Activated naive CD4-positive, alpha-beta T cell treated with anti-CD3 and anti-CD28 coated beads for 36 hours (primary cell): ENCODE measurements at regions not wholly inside any gene's neighbourhood (a gene's known extent, or its start where the extent isn't known, plus 50 kb on each side); places are given as distances from the start of the nearest gene placed in this dataset.

Experiments
- CTCF ChIA-PET: fragments of 350-600 bp; sonication (Branson Sonifier 250); formaldehyde crosslinking; loops from one replicate; lab custom pipeline; 2021; ENCODE audit warnings: antibody characterized with exemption; lab: Charles Lee
- DNase-seq: peaks from one replicate; pipeline ENCODE4 v3.0.0-alpha.2; 2020
- H3K27ac Mint-ChIP-seq: one replicate; pipeline ENCODE4 v1.8.0; 2021; ENCODE audit warnings: mild to moderate bottlenecking, mixed read lengths
- H3K27me3 Mint-ChIP-seq: one replicate; pipeline ENCODE4 v1.8.0; 2021; ENCODE audit warnings: low read depth, mixed read lengths
- H3K36me3 Mint-ChIP-seq: one replicate; pipeline ENCODE4 v1.8.0; 2021; ENCODE audit warnings: low read depth, mixed read lengths
- H3K4me1 Mint-ChIP-seq: one replicate; pipeline ENCODE4 v1.8.0; 2021; ENCODE audit warnings: low read depth, mixed read lengths
- H3K4me3 Mint-ChIP-seq: one replicate; pipeline ENCODE4 v1.8.0; 2021; ENCODE audit warnings: mild to moderate bottlenecking, moderate library complexity, mixed read lengths
- H3K9me3 Mint-ChIP-seq: one replicate; pipeline ENCODE4 v1.8.0; 2021; ENCODE audit warnings: mixed read lengths
- intact Hi-C: fragments of 100-400 bp; cut with micrococcal nuclease; formaldehyde crosslinking; loops from one replicate; pipeline ENCODE4 v1.15.1; 2023

GRCh38 chr1:239909898-239910297 is 181.8 kb upstream of the FMN2 start:
- no peak overlapping the region for H3K4me3 Mint-ChIP-seq
- no peak for DNase-seq
- no peaks in the 10 kb centered on the region for H3K36me3 Mint-ChIP-seq
- H3K27ac Mint-ChIP-seq, result no peak overlapping the region
- H3K27me3 Mint-ChIP-seq, result peaks cover 3% of the 10 kb centered on the region
- CTCF ChIA-PET, result no interaction called here
- intact Hi-C loops, result no loop called here
- H3K9me3 Mint-ChIP-seq, result no peaks in the 10 kb centered on the region
- H3K4me1 Mint-ChIP-seq, result no peaks in the 10 kb centered on the region

- intact Hi-C loops, result no loop called here
Measured at GRCh38 chr1:239912471-239912870, 179.2 kb upstream of the FMN2 start.

GRCh38 chr1:239913141-239913585 is 178.5 kb upstream of the FMN2 start:
- intact Hi-C loops, result no loop called here
- Mint-ChIP-seq H3K4me3 (no peak overlapping the region), H3K36me3 (no peaks in the 10 kb centered on the region), H3K4me1 (no peaks in the 10 kb centered on the region), H3K9me3 (no peaks in the 10 kb centered on the region), H3K27ac (no peak overlapping the region), H3K27me3 (peaks cover 11% of the 10 kb centered on the region)
- CTCF ChIA-PET, result no interaction called here
- DNase-seq, result no peak

More at GRCh38 chr1:239912471-239912870, 179.2 kb upstream of the FMN2 start:
- Mint-ChIP-seq H3K9me3 (no peaks in the 10 kb centered on the region), H3K27me3 (peaks cover 11% of the 10 kb centered on the region), H3K4me1 (no peaks in the 10 kb centered on the region), H3K4me3 (no peak overlapping the region), H3K36me3 (no peaks in the 10 kb centered on the region), H3K27ac (no peak overlapping the region)
- CTCF ChIA-PET, result no interaction called here
- DNase-seq, result no peak

GRCh38 chr1:239914751-239915231 is 176.9 kb upstream of the FMN2 start:
- Mint-ChIP-seq H3K27me3 (peaks cover 11% of the 10 kb centered on the region), H3K9me3 (no peaks in the 10 kb centered on the region), H3K36me3 (no peaks in the 10 kb centered on the region), H3K27ac (no peak overlapping the region), H3K4me3 (no peak overlapping the region), H3K4me1 (no peaks in the 10 kb centered on the region)
- DNase-seq, result no peak
- intact Hi-C loops, result no loop called here
- CTCF ChIA-PET, result no interaction called here

GRCh38 chr1:239918634-239919033 is 173.0 kb upstream of the FMN2 start:
- no peak overlapping the region for H3K4me3 Mint-ChIP-seq
- H3K9me3 Mint-ChIP-seq, result no peaks in the 10 kb centered on the region
- CTCF ChIA-PET, result interaction anchor here (0.7 kb wide), 1 partner anchor 34 kb away, joined by 3 read pairs; no protein-coding TSS in a partner anchor
- intact Hi-C loops, result no loop called here
- H3K4me1 Mint-ChIP-seq, result peaks cover 4% of the 10 kb centered on the region
- peaks cover 11% of the 10 kb centered on the region for H3K27me3 Mint-ChIP-seq
- no peaks in the 10 kb centered on the region for H3K36me3 Mint-ChIP-seq
- H3K27ac Mint-ChIP-seq, result no peak overlapping the region
- no peak for DNase-seq

GRCh38 chr1:239920214-239920613 is 171.5 kb upstream of the FMN2 start:
- CTCF ChIA-PET, result no interaction called here
- no peak for DNase-seq
- Mint-ChIP-seq H3K36me3 (no peaks in the 10 kb centered on the region), H3K4me1 (peaks cover 4% of the 10 kb centered on the region), H3K9me3 (no peaks in the 10 kb centered on the region), H3K4me3 (no peak overlapping the region), H3K27me3 (peaks cover 11% of the 10 kb centered on the region), H3K27ac (no peak overlapping the region)
- intact Hi-C loops, result no loop called here

GRCh38 chr1:239922778-239923522 is 168.7 kb upstream of the FMN2 start:
- Mint-ChIP-seq H3K4me1 (peaks cover 4% of the 10 kb centered on the region), H3K27ac (no peak overlapping the region), H3K27me3 (peaks cover 4% of the 10 kb centered on the region), H3K9me3 (no peaks in the 10 kb centered on the region), H3K4me3 (no peak overlapping the region), H3K36me3 (no peaks in the 10 kb centered on the region)
- CTCF ChIA-PET, result no interaction called here
- intact Hi-C loops, result no loop called here
- no peak for DNase-seq

- no peaks in the 10 kb centered on the region for H3K9me3 Mint-ChIP-seq
- no peak overlapping the region for H3K4me3 Mint-ChIP-seq
- intact Hi-C loops, result no loop called here
- CTCF ChIA-PET, result interaction anchor here (1.3 kb wide), 1 partner anchor 27 kb away, joined by 3 read pairs; no protein-coding TSS in a partner anchor
- H3K27ac Mint-ChIP-seq, result no peak overlapping the region
- peaks cover 4% of the 10 kb centered on the region for H3K4me1 Mint-ChIP-seq
- H3K36me3 Mint-ChIP-seq, result no peaks in the 10 kb centered on the region
- DNase-seq, result no peak
- H3K27me3 Mint-ChIP-seq, result peaks cover 5% of the 10 kb centered on the region
Measured at GRCh38 chr1:239924741-239925350, 166.8 kb upstream of the FMN2 start.

- intact Hi-C loops, result no loop called here
- H3K4me1 Mint-ChIP-seq, result peaks cover 4% of the 10 kb centered on the region
- CTCF ChIA-PET, result no interaction called here
- H3K36me3 Mint-ChIP-seq, result no peaks in the 10 kb centered on the region
- H3K27ac Mint-ChIP-seq, result no peak overlapping the region
- H3K27me3 Mint-ChIP-seq, result peaks cover 5% of the 10 kb centered on the region
- H3K4me3 Mint-ChIP-seq, result no peak overlapping the region
- DNase-seq, result no peak
- H3K9me3 Mint-ChIP-seq, result no peaks in the 10 kb centered on the region
Measured at GRCh38 chr1:239926184-239926583, 165.5 kb upstream of the FMN2 start.

- Mint-ChIP-seq H3K4me3 (no peak overlapping the region), H3K9me3 (no peaks in the 10 kb centered on the region), H3K27ac (no peak overlapping the region), H3K36me3 (no peaks in the 10 kb centered on the region), H3K4me1 (no peaks in the 10 kb centered on the region), H3K27me3 (peaks cover 9% of the 10 kb centered on the region)
- CTCF ChIA-PET, result no interaction called here
- intact Hi-C loops, result no loop called here
- no peak for DNase-seq
Measured at GRCh38 chr1:239929317-239929716, 162.4 kb upstream of the FMN2 start.

- Mint-ChIP-seq H3K9me3 (no peaks in the 10 kb centered on the region), H3K27ac (no peak overlapping the region), H3K36me3 (no peaks in the 10 kb centered on the region), H3K4me3 (no peak overlapping the region), H3K27me3 (peaks cover 9% of the 10 kb centered on the region), H3K4me1 (no peaks in the 10 kb centered on the region)
- intact Hi-C loops, result no loop called here
- CTCF ChIA-PET, result interaction anchor here (0.6 kb wide), 1 partner anchor 344 kb away, joined by 3 read pairs; no protein-coding TSS in a partner anchor
- DNase-seq, result no peak
Measured at GRCh38 chr1:239930686-239931262, 160.9 kb upstream of the FMN2 start.

- CTCF ChIA-PET, result interaction anchor here (0.6 kb wide), 1 partner anchor 345 kb away, joined by 3 read pairs; no protein-coding TSS in a partner anchor
- no peaks in the 10 kb centered on the region for H3K4me1 Mint-ChIP-seq
- no peaks in the 10 kb centered on the region for H3K9me3 Mint-ChIP-seq
- intact Hi-C loops, result no loop called here
- no peak for DNase-seq
- peaks cover 9% of the 10 kb centered on the region for H3K27me3 Mint-ChIP-seq
- no peaks in the 10 kb centered on the region for H3K36me3 Mint-ChIP-seq
- H3K4me3 Mint-ChIP-seq, result no peak overlapping the region
- H3K27ac Mint-ChIP-seq, result no peak overlapping the region
Measured at GRCh38 chr1:239931341-239931740, 160.3 kb upstream of the FMN2 start.
